Epidermal melanocyte (primary cell): ENCODE measurements at regions not wholly inside any gene's neighbourhood (a gene's known extent, or its start where the extent isn't known, plus 50 kb on each side); places are given as distances from the start of the nearest gene placed in this dataset.

ENCODE experiments used
- DNase-seq: peaks from one replicate; pipeline ENCODE4 v3.0.0; 2011; ENCODE audit warnings: low spot score; ENCODE audit not compliant: insufficient read length

DNA sequence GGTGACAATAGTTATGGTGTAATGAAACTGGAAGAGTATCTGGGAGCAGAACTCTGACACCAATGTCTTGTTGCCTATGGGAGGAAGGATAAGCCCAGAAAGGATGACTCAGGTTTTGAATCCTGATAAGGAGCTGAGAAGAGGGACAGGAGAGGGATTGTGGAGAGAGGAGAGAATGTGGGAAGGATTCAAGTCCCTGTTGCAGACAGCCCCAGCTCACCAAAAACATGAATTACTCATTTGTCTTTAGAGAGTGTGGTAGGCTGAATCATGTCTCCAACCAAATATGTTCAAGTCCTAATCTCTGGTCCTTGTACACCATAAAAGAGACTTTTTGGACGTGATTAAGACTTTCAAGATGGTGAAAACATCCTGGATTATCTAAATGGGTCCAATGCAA is 206.9 kb upstream of the PHYHIPL start:
- no peak for DNase-seq

DNA sequence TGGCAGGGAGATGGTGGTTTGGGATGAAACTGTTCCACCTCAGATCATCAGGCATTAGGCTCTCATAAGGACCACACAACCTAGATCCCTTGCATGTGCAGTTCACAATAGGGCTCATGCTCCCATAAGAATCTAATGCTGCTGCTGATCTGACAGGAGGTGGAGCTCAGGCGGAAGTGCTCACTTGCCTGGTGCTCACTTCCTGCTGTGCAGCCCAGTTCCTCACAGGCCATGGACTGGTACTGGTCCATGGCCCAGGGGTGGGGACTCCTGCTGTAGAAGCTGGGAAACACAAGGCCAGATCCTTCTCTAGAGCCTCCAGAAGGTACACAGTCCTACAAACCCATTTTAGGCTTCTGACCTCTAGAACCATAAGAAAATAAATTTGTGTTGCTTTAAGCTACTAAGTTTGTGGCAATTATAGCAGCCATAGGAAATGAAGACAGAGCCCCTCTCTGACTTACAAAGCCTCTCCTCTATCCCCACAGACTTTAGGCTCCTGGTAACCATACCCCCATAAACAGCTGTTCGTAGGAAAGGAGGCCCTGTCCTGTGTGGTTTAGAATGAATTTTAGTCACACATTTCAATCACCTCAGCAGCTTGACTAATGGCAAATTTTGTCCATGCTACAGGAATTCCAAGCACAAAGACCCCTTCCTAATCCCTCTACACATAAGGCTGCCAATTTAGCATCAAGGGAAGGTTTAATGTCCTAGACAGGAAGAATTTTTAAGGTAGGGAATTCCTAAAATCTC is 206.1 kb upstream of the PHYHIPL start:
- no peak for DNase-seq

DNA sequence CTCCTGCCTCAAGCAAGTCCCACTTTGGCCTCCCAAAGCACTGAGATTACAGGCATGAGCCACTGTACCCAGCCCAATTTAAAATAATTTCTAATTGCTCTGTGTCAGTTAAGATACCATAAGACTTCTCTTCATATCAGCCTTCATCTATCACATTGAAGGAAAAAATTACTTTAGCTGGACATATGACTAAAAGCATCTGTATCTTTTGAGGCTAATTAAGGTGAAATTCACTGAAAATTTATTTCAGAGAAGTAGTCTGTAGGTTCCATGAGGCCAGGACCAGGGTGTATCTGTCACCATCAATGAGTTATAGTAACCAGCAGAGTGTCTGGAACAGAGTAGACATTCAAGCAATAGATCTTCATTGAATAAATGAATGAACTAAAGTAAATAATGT is 205.2 kb upstream of the PHYHIPL start:
- no peak for DNase-seq

DNA sequence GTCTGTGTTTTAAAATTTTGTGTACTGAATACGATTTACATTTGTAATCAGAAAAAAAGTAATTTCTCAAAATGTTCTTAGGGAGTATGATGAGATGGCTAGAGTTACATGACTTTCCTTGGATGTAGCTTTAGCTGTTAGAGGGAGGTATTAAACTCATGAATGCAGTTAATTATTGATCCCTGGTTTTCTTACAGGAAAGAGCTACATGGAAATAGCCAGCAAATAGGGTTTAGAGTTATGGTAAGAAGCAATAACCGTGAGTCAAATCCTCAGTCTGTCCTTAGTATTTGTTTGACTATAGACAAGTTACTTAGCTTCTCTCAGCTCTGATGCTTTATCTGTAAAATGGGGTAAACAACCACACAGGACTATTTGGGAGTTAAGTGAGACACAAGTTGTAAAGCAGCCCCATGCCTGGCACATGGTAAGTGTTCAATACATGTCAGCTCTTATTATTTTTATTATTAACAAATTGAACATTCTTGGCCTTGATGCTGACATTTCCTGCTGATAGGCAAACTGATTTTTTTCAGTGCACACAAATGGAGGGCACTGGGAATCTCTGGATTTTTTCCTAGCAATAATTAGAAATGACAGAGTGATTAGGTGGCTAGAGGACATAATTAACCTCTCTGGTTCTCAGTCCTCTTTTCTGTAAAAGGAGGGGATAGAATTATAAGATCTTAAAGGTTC is 204.5 kb upstream of the PHYHIPL start:
- no peak for DNase-seq

DNA sequence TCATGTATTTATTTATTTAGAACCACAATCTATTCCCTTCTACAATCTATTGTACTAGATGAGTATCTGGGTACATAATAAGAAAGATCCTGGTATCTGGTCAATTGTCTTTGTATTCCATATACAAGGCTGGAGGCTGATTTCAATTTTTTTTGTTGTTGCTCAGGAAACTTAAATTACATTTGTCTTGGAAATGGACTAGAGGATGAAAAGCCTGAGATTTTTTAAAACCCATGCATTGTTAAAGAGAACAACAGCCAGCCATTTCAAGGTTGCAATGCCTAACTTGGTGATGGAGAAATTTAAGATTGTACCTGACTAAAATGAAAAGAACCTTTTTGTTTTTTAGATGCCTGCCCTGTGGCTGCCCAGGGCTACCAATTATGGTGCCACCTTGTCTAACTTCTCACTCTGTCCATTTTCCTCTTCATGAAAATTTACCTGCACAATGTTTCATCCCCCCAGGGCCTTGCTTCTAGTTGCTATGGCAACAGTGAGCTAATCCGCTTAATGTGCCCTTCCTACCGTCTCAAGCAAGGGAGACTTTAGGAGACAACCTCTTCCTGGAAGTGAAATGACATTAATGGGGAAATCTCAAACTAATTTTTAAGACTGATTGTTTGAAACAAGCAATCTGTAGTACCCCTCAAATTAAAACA is 203.7 kb upstream of the PHYHIPL start:
- no peak for DNase-seq

DNA sequence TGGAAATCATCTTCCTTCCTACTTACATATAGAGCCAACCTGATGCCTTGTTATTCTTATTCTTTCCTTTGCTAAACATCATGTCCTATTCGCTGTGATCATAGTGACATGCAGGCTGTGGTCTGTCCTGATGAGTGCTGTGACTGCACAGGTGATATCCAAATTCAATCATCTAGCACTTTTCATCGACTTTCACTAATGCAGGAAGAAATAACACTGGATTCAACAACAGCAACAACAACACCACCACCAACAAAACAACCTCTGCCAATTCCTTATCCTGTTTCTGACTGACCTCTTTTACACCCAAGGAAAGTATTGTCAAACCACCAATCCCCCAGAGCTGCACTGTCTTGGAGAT is 203.2 kb upstream of the PHYHIPL start:
- no peak for DNase-seq

DNA sequence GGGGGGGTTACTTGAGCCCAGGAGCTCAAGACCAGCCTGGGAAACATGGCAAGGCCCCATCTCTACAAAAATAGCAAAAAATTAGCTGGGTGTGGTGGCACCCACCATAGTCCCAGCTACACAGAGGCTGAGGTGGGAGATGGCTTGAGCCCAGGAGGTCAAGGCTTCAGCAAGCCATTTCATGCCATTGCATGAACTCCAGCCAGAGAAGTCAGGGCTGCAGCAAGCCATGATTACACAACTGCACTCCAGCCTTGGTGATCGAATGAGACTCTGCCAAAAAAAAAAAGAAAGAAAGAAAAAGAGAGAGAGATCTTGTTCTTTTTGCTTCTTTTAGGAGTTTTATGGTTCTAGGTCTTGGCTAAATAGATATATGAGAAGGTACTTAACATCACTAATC is 200.2 kb upstream of the PHYHIPL start:
- no peak for DNase-seq

DNA sequence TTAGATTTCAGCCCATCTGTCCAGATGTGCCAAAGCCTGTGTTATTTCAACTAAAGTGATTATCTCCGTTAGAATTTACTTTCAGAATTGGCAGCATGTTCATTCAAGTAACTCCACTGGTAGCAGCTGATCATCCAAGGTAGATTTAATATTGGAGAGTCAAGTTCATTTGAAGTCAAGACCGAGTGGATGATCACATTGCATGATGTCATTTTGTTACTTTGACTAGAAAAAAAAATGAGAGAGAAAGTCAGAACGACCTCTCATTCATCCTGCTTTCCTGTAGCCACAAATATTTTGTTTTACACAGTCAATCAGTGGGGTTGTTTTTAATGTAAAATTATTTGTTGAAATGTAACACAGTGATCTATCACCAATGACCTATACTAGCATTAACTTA is 196.7 kb upstream of the PHYHIPL start:
- no peak for DNase-seq

DNA sequence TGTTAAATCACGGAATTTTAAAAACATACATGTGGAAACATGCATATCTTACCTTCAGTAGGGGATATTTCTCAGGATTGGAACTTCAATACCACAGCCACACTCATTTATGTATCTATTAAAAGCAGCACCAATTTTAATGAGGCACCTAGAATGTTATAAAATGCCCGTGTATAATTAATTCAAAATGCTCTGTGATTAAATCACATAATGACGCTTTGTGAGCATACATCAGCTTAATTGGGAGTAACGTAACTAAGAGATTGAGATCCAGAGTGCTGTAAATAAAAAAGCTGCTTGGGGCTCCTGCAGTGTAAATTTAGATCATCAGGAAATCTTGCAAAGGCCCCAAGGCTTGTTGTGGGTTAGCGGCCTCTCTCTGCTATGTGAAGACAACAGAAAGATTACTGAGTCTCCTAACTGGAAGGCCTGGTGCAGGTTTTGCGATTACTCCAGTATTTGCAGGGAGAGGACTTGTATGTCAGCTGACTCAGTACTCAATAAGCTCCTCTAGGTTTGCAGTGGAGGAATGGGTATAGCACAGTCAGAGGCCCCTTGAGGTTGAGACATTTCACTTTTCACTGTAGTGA is 195.5 kb upstream of the PHYHIPL start:
- DNase-seq: no peak

DNA sequence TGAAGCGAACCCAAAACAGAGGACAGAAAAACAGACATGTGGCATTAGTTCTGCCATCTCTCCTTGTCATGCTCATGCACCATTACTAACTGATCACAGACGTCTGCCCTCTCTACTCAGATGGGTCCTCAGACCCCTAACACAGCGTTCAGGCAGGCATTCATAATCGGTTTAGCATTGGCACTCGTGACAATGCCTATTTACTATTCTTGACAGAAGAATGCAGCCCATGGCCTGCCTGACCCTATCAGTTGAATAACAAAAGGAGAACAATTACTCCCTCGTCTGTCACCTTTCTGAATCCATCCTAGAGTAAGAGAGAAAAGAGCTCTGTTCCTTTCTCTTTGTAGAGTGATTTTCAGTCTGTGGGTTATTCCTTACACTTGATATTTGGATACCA is 194.6 kb upstream of the PHYHIPL start:
- no peak for DNase-seq

DNA sequence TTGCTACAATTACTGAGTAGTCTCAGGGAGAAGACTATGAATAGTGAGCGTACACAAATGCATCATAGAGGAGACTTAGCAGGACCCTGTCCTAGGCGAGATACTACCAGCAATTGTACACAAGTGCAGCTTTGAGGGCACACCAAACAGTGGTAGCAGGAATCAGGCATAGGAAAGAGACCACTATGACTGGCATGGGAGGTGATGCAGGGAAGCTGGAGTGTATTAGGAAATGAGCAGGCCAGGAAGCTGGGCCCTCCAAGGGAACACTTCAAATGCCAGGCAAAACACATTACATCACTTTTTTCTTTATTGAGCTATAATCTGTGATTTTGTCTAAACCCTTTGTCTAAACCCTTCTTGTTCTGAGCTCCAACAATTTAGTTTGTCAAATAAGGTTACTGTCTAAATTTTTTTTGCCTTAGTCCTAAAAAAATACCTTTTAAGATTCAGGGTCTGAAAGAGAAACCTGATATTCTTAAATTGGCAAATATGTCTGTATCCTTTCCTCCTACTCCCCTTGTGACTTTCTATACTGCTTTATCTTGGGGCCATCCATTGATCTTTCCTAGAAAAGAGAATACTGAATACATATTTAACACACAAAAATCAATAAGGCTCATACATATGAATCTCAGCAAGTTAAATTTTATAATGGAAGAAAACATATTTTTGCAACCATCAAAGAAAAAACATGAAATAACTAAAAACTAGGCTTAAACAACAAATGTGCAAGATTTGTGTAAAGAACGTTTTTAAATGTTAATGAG is 193.8 kb upstream of the PHYHIPL start:
- DNase-seq: no peak

DNA sequence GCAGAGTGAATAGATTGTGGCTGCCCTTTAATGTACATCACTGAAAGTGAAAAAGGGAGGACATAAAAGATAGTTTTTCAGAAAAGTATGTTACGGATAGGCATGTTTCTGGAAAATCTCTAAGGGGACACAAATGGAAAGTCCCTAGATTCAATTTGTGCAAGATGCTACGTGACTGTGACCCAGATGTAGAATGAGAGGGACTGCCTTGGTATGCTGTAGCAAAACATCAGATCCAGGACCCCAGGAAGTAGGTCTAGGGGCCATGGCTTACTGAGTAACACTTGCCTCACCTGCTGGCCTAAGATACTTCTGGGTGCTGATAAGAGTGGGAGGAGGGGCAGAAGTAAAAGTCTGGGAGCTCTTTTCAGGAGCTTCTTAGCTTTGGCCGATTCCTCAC is 191.2 kb upstream of the PHYHIPL start:
- DNase-seq: no peak

DNA sequence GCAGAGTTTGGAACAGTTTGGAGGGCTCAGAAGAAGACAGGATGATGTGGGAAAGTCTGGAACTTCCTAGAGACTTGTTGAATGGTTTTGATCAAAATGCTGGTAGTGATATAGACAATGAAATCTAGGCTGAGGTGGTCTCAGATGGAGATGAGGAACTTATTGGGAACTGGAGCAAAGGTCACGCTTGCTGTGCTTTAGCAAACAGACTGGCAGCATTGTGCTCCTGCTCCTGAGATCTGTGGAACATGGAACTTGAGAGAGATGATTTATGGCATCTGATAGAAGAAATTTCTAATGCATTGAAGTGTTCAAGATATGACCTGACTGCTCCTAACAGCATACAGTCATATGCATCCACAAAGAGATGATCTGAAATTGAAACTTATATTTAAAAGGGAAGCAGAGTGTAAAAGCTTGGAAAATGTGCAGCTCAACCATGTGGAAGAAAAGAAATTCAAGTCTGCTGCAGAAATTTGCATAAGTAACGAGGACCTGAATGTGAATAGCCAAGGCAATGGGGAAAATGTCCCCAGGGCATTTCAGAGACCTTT is 186.9 kb upstream of the PHYHIPL start:
- DNase-seq: no peak

DNA sequence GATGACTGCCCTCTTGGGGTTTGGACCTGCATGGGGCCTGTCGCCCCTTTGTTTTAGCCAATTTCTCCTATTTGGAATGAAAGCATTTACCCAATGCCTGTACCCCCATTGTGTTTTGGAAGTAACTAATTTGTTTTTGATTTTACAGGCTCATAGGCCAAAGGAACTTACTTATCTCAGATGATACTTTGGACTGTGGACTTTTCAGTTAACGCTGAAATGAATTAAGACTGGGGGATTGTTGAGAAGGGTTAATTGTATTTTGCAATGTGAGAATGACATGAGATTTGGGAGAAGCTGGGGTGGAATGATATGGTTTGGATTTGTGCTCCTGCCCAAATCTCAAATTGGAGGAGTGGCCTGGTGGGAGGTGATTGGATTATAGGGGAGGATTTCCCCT is 185.8 kb upstream of the PHYHIPL start:
- no peak for DNase-seq

DNA sequence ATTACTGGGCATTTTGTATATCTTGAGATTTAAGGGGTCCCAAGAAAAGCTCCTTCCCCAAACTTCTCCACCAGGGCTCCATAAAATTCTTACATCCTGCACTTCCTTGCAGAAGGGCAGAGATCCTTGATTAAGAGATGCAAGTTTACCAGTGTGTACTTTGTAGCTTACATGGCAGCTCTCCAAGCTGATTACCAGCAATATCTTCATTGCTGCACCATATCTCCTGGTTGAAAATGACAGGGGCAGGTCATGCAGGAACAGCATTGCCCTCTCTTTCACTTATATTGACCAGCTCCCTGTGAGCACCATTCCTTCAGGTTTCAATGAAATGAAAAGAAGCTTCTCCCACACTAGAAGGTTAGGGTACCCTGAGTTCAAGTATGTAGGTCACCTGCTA is 184.6 kb upstream of the PHYHIPL start:
- no peak for DNase-seq

DNA sequence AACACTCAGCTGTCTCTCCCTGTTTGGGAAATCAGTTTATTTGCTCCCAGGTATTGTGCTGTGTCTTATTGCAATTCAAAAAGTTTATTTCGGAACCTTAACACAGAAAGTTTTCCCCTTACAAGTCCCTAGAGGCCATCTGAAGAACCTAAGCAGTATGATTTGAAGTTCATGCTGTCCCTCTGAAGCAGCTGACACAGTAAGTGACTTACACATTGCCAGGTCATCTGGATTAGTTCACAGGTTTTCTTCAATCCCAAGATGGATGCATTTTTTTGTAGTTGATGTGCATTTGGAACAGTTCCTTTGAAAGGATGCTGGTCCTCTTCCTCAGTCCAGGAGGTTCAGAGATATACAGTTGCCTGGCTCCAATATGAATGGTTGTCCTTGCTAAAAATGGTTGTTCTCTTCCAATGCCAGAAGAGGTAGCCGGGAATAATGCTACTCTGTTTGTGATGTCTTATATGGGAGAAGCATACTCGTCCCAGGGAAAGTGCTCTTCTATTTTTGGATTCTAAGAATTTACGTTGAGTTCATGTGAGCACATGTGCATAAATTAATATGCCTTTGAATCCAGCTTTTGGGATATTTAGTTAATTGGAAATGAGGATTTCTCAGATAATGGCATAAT is 183.5 kb upstream of the PHYHIPL start:
- DNase-seq: no peak

DNA sequence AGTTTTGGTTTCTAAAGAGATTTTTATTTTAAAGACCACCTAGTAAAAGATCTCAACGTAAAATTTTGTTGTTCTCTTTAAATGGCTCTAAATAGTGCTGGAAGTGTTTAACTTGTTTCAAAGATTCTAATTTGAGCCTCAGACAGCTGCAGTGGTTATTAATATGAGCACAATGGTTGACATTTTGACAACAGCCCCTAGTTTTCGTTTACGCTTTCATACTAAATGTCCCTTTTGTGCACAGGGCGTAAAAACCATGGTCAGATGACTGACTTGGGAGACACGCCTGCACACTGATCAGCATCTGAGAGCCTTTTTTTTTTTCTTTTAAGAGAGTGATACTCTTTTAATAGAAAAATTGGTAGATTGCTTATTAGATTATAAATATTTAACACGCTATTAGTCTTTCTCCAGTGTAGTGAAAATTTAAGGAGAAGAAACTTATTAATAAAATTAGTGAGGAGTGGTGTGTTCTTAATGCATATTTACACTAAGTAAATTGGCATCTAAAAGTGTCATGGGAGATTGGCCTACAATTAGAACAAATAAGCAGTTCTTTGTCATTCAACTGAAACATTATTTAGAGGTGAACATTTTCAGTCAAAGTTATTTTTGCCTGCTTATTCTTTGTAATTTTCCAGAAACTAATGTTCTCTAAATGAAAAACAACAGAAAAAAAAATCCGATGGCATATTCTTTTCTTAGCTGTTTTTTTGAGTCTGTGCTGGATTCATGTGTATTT is 182.8 kb upstream of the PHYHIPL start:
- peak; percentile 34 for DNase-seq

DNA sequence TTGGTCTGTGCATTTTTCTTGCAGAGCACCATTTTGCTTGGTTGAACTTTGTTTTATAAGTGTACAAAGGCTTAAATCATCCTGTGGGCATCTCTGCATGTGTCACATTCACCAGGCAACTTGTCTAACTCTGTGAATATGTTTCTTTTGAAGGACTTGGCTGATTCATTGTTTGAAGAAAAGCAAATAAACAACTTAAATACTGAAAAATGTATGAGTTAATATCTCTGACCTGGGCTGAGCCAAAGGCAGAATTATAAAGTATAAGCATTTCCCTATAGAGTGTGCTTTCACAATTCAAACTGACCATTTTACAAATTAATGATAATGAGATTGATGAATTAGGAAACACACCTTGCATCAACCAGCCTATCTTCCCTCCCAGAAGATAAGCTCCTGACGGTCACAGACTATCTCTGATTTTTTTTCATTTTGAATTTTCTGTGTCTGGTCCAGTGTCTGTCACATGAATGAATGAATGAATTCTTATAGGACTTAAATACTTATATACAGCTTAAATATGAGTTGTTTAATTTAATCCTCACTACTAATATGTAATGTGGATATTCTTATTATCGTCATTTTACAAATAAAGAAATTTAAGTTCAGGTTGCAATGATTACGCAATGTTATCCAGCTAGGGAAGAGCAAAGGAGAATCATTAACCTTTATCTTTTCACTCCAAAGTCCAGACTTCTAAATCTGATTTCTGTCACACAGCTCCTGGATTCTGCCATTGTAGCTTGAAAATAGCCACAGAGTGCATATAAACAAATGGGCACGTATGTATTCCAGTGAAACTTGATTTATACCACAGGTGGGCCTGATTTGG is 182.0 kb upstream of the PHYHIPL start:
- no peak for DNase-seq

DNA sequence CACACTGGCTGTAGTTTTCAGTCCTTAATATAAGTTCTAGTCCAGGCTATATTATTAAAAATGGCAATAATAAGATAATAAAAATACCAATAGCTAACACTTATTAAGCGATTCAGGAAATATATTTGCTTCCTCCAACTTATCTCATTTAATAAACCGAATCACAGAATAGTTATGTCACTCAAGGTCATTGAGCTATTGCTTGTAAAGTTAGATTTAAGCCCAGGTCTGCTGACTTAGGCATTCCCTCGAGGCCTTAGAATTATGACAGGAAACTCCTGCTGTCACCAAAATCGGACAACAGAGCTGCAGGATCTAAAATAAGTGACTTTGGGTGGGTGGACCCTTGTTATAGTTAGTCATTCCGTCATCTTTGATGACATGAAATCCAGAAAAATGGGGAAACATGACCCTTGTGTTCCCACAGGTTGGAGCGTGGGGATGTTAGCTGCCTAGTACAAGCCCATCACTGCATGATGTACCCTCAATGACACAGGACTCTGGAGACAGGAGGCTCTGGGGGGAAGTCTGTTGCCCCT is 181.3 kb upstream of the PHYHIPL start:
- no peak for DNase-seq
